CD14-positive monocyte (primary cell): ENCODE measurements at regions not wholly inside any gene's neighbourhood (a gene's known extent, or its start where the extent isn't known, plus 50 kb on each side); places are given as distances from the start of the nearest gene placed in this dataset.

Experiments used
- DNase-seq, 3 donors: peaks; one replicate each; pipeline ENCODE4 v3.0.0-alpha.2; 2011 to 2022
- H2AFZ ChIP-seq: 2 replicates; pipeline ENCODE4 v1.6.0; 2012; ENCODE audit warnings: mild to moderate bottlenecking, low read depth, low read length, inconsistent platforms; ENCODE audit not compliant: insufficient read depth, poor library complexity, severe bottlenecking
- H3K27ac ChIP-seq, 2 donors: 1 replicate in 1 of 2; 2 replicates in 1 of 2; pipeline ENCODE4 v1.5.1; 2012 to 2013; ENCODE audit warnings: low read length in 2 of 2, control low read depth in 1 of 2, inconsistent platforms in 1 of 2, low read depth in 1 of 2, mild to moderate bottlenecking in 1 of 2
- H3K27me3 ChIP-seq, 2 donors: one replicate each; pipeline versions ENCODE4 v1.6.0 to v1.6.1; 2011 to 2013; ENCODE audit warnings: low read length in 2 of 2; ENCODE audit not compliant: control insufficient read depth in 2 of 2, insufficient read depth in 2 of 2
- H3K36me3 ChIP-seq, 2 donors: replicated peaks in 1 of 2; 1 replicate in 1 of 2; 2 replicates in 1 of 2; pipeline versions ENCODE4 v1.5.1 to v1.6.1; 2012 to 2013; ENCODE audit warnings: low read length in 2 of 2, control low read depth in 1 of 2, inconsistent platforms in 1 of 2, mild to moderate bottlenecking in 1 of 2; ENCODE audit not compliant: insufficient read depth in 2 of 2, control insufficient read depth in 1 of 2
- H3K4me1 ChIP-seq, 2 donors: 1 replicate in 1 of 2; 2 replicates in 1 of 2; pipeline versions ENCODE4 v1.5.1 to v1.6.1; 2012 to 2013; ENCODE audit warnings: low read length in 2 of 2, control low read depth in 1 of 2, inconsistent platforms in 1 of 2, mild to moderate bottlenecking in 1 of 2, moderate library complexity in 1 of 2; ENCODE audit not compliant: insufficient read depth in 2 of 2, control insufficient read depth in 1 of 2
- H3K4me2 ChIP-seq: replicated peaks from 2 replicates; pipeline ENCODE3; 2012; ENCODE audit warnings: low read length, moderate library complexity, mild to moderate bottlenecking; ENCODE audit not compliant: poor library complexity, severe bottlenecking; ENCODE audit errors: extremely low read depth
- H3K4me3 ChIP-seq, 3 experiments: fragments of 200-600 bp in 1 of 3; sonication (generic) in 1 of 3; replicated peaks in 1 of 3; 1 replicate in 2 of 3; 2 replicates in 1 of 3; pipeline ENCODE4 v1.5.1; 2011 to 2013; ENCODE audit warnings: low read length in 3 of 3, mild to moderate bottlenecking in 3 of 3, control low read depth in 2 of 3, low read depth in 2 of 3, inconsistent platforms in 1 of 3, moderate library complexity in 1 of 3
- H3K79me2 ChIP-seq: 2 replicates; pipeline ENCODE4 v1.6.0; 2012; ENCODE audit warnings: mild to moderate bottlenecking, control low read depth, inconsistent platforms, low read length, moderate library complexity; ENCODE audit not compliant: insufficient read depth
- H3K9ac ChIP-seq: 2 replicates; pipeline ENCODE4 v1.6.0; 2017; ENCODE audit warnings: low read length, mild to moderate bottlenecking; ENCODE audit not compliant: insufficient read depth, poor library complexity, severe bottlenecking
- H3K9me3 ChIP-seq, 2 donors: replicated peaks in 1 of 2; 1 replicate in 1 of 2; 2 replicates in 1 of 2; pipeline versions ENCODE4 v1.5.1 to v1.6.1; 2012 to 2013; ENCODE audit warnings: low read length in 2 of 2, control low read depth in 1 of 2; ENCODE audit not compliant: control insufficient read depth in 1 of 2, insufficient read depth in 1 of 2
- H4K20me1 ChIP-seq: 2 replicates; pipeline ENCODE4 v1.6.0; 2012; ENCODE audit warnings: mild to moderate bottlenecking, low read length, control low read depth, moderate library complexity; ENCODE audit not compliant: insufficient read depth
- H3K27ac Mint-ChIP-seq, 7 donors: one replicate each; pipeline ENCODE4 v1.8.0; 2020; ENCODE audit warnings: mild to moderate bottlenecking in 7 of 7, mixed read lengths in 7 of 7, moderate library complexity in 6 of 7, inconsistent platforms in 2 of 7
- H3K27me3 Mint-ChIP-seq, 3 donors: one replicate each; pipeline ENCODE4 v1.8.0; 2021 to 2022; ENCODE audit warnings: low read depth in 3 of 3, mild to moderate bottlenecking in 3 of 3, mixed read lengths in 3 of 3, moderate library complexity in 3 of 3, inconsistent platforms in 1 of 3
- H3K36me3 Mint-ChIP-seq, 2 donors: one replicate each; pipeline ENCODE4 v1.8.0; 2020; ENCODE audit warnings: mixed read lengths in 2 of 2, inconsistent platforms in 1 of 2, mild to moderate bottlenecking in 1 of 2
- H3K4me1 Mint-ChIP-seq: one replicate; pipeline ENCODE4 v1.8.0; 2020; ENCODE audit warnings: mild to moderate bottlenecking, mixed read lengths
- H3K4me3 Mint-ChIP-seq, 2 donors: one replicate each; pipeline ENCODE4 v1.8.0; 2020; ENCODE audit warnings: mild to moderate bottlenecking in 2 of 2, mixed read lengths in 2 of 2, moderate library complexity in 1 of 2
- H3K9me3 Mint-ChIP-seq, 7 donors: one replicate each; pipeline ENCODE4 v1.8.0; 2020 to 2022; ENCODE audit warnings: mixed read lengths in 7 of 7, mild to moderate bottlenecking in 6 of 7, moderate library complexity in 6 of 7, inconsistent platforms in 2 of 7
- CTCF ChIP-seq: fragments of 200-600 bp; IDR thresholded peaks from one replicate; pipeline ENCODE4 v1.8.0; 2022; ENCODE audit warnings: antibody characterized with exemption, mild to moderate bottlenecking
- WGBS: methylation state at CpG from one replicate; pipeline ENCODE4 v1.1.5; 2013; ENCODE audit warnings: missing lambda C conversion rate; ENCODE audit not compliant: insufficient coverage; 5-methylcytosine and 5-hydroxymethylcytosine counted together
- intact Hi-C, 2 donors: fragments of 100-400 bp; cut with micrococcal nuclease; formaldehyde crosslinking; loops; one replicate each; pipeline versions ENCODE4 v1.15.0 to v1.15.1; 2023

GRCh38 chr2:17282826-17283225 is 235.4 kb downstream of the RAD51AP2 start:
- Histone ChIP-seq H3K36me3 (no peaks in the 10 kb centered on the region), H3K27ac (no peak overlapping the region), H3K9ac (no peak overlapping the region), H2AFZ (no peak overlapping the region), H3K9me3 (peaks cover 0 to 4% of the 10 kb centered on the region in 2 donors), H3K79me2 (no peaks in the 10 kb centered on the region), H3K4me2 (no peak overlapping the region), H3K4me1 (no peaks in the 10 kb centered on the region), H3K4me3 (no peak overlapping the region), H3K27me3 (no peaks in the 10 kb centered on the region), H4K20me1 (no peaks in the 10 kb centered on the region)
- no peak for TF ChIP-seq CTCF
- Mint-ChIP-seq H3K36me3 (no peaks in the 10 kb centered on the region), H3K27ac (no peak overlapping the region), H3K9me3 (peaks cover 0 to 6% (median 1%) of the 10 kb centered on the region in 7 donors), H3K4me1 (no peaks in the 10 kb centered on the region), H3K27me3 (peaks cover 0 to 2% (median 0%) of the 10 kb centered on the region in 3 donors), H3K4me3 (no peak overlapping the region)
- 97% methylated on average over 5 of the region's 5 CpGs for WGBS
- intact Hi-C loops: no loop called here
- DNase-seq: no peak

GRCh38 chr2:17282245-17282644 is 236.0 kb downstream of the RAD51AP2 start:
- Histone ChIP-seq H2AFZ (no peak overlapping the region), H3K27me3 (no peaks in the 10 kb centered on the region), H3K4me1 (no peaks in the 10 kb centered on the region), H3K9ac (no peak overlapping the region), H3K79me2 (no peaks in the 10 kb centered on the region), H3K9me3 (peaks cover 0 to 4% of the 10 kb centered on the region in 2 donors), H3K4me3 (no peak overlapping the region), H4K20me1 (no peaks in the 10 kb centered on the region), H3K4me2 (no peak overlapping the region), H3K36me3 (no peaks in the 10 kb centered on the region), H3K27ac (no peak overlapping the region)
- peaks cover 0 to 2% (median 0%) of the 10 kb centered on the region in 3 donors for H3K27me3 Mint-ChIP-seq
- peaks cover 0 to 6% (median 1%) of the 10 kb centered on the region in 7 donors for H3K9me3 Mint-ChIP-seq
- no peak overlapping the region for H3K4me3 Mint-ChIP-seq
- intact Hi-C loops: no loop called here
- no peak for DNase-seq
- no peak overlapping the region for H3K27ac Mint-ChIP-seq
- TF ChIP-seq CTCF: no peak
- 86% methylated on average over 1 of the region's 1 CpG for whole genome bisulfite sequencing
- H3K36me3 Mint-ChIP-seq: no peaks in the 10 kb centered on the region
- H3K4me1 Mint-ChIP-seq: no peaks in the 10 kb centered on the region
